ENCODE measurements at regions not wholly inside any gene's neighbourhood (a gene's known extent, or its start where the extent isn't known, plus 50 kb on each side); places are given as distances from the start of the nearest gene placed in this dataset.

DNA sequence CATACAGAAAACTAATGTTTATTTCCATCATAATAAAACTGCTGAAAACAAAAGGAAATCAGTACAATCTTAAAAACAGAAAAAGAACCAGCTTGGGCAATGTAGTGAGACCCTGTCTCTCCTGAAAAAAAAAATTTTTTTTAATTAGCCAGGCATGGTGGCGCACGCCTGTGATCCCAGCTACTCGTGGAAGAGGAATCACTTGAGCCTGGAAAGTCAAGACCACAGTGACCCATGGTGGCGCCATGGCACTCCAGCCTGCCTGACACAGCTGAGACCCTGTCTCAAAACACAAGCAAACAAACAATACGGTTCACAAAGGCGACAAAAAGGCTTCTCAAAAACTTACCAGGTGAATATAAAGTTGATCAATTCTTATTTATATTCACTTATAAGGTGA, 289.7 kb downstream of the BRD1 start:
- Mint-ChIP-seq H3K27me3 (ENCODE audit: low read depth in 2 of 2) (no peaks in the 10 kb centered on the region), H3K4me3 (no peak overlapping the region), H3K27ac (no peak overlapping the region), H3K36me3 (no peaks in the 10 kb centered on the region), H3K9me3 (no peaks in the 10 kb centered on the region), H3K4me1 (peaks cover 7 to 14% of the 10 kb centered on the region in 2 donors)
- intact Hi-C loops (cut with micrococcal nuclease): no loop called here
- ATAC-seq: no peak
- WGBS (ENCODE audit: insufficient coverage): 94% methylated on average over 4 of the region's 6 CpGs
- H3K4me1 ChIP-seq (ENCODE audit: control insufficient read depth, insufficient read depth, low read length): no peaks in the 10 kb centered on the region
- TF ChIP-seq, protein P1, sequence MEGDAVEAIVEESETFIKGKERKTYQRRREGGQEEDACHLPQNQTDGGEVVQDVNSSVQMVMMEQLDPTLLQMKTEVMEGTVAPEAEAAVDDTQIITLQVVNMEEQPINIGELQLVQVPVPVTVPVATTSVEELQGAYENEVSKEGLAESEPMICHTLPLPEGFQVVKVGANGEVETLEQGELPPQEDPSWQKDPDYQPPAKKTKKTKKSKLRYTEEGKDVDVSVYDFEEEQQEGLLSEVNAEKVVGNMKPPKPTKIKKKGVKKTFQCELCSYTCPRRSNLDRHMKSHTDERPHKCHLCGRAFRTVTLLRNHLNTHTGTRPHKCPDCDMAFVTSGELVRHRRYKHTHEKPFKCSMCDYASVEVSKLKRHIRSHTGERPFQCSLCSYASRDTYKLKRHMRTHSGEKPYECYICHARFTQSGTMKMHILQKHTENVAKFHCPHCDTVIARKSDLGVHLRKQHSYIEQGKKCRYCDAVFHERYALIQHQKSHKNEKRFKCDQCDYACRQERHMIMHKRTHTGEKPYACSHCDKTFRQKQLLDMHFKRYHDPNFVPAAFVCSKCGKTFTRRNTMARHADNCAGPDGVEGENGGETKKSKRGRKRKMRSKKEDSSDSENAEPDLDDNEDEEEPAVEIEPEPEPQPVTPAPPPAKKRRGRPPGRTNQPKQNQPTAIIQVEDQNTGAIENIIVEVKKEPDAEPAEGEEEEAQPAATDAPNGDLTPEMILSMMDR (IDR thresholded peaks at IDR 0.05): no peak
- no peaks in the 10 kb centered on the region for H3K9me3 ChIP-seq (ENCODE audit: control insufficient read depth, insufficient read depth, low read length)
- no peaks in the 10 kb centered on the region for H3K36me3 ChIP-seq (ENCODE audit: control insufficient read depth, insufficient read depth, low read length)
- no peak for DNase-seq
- H3K4me3 ChIP-seq (ENCODE audit: low read length): no peak overlapping the region
- no peak overlapping the region for H3K27ac ChIP-seq (ENCODE audit: low read length)
- no peaks in the 10 kb centered on the region for H3K27me3 ChIP-seq (ENCODE audit: control insufficient read depth, insufficient read depth, low read length)

DNA sequence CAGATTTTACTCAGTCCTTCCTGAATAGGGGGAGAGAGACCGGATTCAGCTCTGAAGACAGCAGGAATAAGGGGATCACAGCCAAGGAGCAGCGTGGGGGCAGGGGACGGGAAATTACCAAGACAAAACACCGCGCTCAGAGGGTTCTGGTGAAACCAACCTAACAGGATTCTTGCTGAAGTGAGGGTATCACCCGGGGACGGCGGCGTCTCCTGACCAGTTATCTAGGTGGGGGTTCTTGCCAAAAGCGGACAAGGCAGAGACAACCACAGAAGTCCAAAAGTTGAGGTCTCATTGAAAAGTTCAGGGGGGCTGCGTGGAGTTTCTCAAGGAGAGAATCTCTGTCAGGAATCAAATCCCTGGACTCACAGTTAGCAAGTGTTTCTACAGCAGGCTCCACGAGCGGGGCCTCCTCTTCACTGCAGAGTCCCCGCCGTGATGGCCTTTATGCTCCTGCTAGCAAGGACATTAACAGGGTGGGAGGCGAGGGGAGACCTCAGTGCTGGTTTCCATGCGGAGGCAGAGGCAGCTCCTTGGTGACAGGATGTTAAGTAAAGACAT, 291.0 kb downstream of the BRD1 start:
- TF ChIP-seq, protein P1 (IDR thresholded peaks at IDR 0.05): no peak
- Mint-ChIP-seq H3K36me3 (no peaks in the 10 kb centered on the region), H3K4me1 (peaks cover 7 to 19% of the 10 kb centered on the region in 2 donors), H3K27me3 (ENCODE audit: low read depth in 2 of 2) (no peaks in the 10 kb centered on the region), H3K9me3 (no peaks in the 10 kb centered on the region), H3K27ac (no peak overlapping the region), H3K4me3 (no peak overlapping the region)
- Histone ChIP-seq H3K36me3 (ENCODE audit: control insufficient read depth, insufficient read depth, low read length) (no peaks in the 10 kb centered on the region), H3K4me3 (ENCODE audit: low read length) (no peak overlapping the region), H3K27me3 (ENCODE audit: control insufficient read depth, insufficient read depth, low read length) (no peaks in the 10 kb centered on the region), H3K4me1 (ENCODE audit: control insufficient read depth, insufficient read depth, low read length) (no peaks in the 10 kb centered on the region), H3K9me3 (ENCODE audit: control insufficient read depth, insufficient read depth, low read length) (no peaks in the 10 kb centered on the region), H3K27ac (ENCODE audit: low read length) (no peak overlapping the region)
- intact Hi-C loops (cut with micrococcal nuclease): no loop called here
- DNase-seq (no peak), ATAC-seq (no peak)
- 91% methylated on average over 17 of the region's 17 CpGs for WGBS (ENCODE audit: insufficient coverage)

DNA sequence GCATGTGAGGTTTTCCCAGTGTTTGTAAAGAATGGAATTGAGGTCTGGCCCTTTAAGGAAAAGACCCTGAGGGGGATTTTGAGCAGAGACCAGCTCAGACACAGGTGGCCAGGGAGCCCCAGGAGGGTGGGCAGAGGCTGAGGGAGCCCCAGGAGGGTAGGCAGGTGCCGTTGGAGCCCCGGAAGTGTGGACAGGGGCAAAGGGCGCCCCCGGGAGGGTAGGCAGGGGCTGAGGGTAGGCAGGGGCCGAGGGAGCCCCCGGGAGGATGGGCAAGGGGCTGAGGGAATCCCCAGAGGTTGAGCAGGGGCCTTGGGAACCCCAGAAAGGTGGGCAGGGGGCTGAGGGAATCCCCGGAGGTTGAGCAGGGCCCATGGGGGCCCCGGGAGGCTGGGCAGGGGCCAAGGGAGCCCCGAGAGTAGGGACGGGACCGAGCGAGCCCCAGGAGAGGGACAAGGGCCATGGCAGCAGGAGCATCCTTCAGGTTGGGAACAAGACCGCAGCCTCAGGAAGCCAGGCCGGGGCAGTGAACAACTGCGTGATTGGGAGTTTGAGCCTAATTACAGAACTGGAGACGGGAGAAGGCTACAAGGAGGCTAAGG, 292.0 kb downstream of the BRD1 start:
- no peak for DNase-seq
- intact Hi-C loops (cut with micrococcal nuclease): no loop called here

More for the DNA sequence above, 292.0 kb downstream of the BRD1 start:
- Histone ChIP-seq H3K36me3 (ENCODE audit: control insufficient read depth, insufficient read depth, low read length) (no peaks in the 10 kb centered on the region), H3K4me1 (ENCODE audit: control insufficient read depth, insufficient read depth, low read length) (no peaks in the 10 kb centered on the region), H3K27me3 (ENCODE audit: control insufficient read depth, insufficient read depth, low read length) (no peaks in the 10 kb centered on the region), H3K27ac (ENCODE audit: low read length) (no peak overlapping the region), H3K9me3 (ENCODE audit: control insufficient read depth, insufficient read depth, low read length) (no peaks in the 10 kb centered on the region), H3K4me3 (ENCODE audit: low read length) (no peak overlapping the region)
- Mint-ChIP-seq H3K27ac (no peak overlapping the region), H3K9me3 (no peaks in the 10 kb centered on the region), H3K4me3 (no peak overlapping the region), H3K36me3 (no peaks in the 10 kb centered on the region), H3K4me1 (peaks cover 7 to 21% of the 10 kb centered on the region in 2 donors), H3K27me3 (ENCODE audit: low read depth in 2 of 2) (no peaks in the 10 kb centered on the region)
- WGBS (ENCODE audit: insufficient coverage): 93% methylated on average over 16 of the region's 16 CpGs
- ATAC-seq: no peak
- TF ChIP-seq, protein P1 (IDR thresholded peaks at IDR 0.05): no peak
